HEK293 (cell line): ENCODE measurements at regions not wholly inside any gene's neighbourhood (a gene's known extent, or its start where the extent isn't known, plus 50 kb on each side); places are given as distances from the start of the nearest gene placed in this dataset.

Experiments
- CTCF ChIA-PET: fragments of 350-600 bp; formaldehyde crosslinking; extraction: SDS; loops from one replicate; lab custom pipeline; 2021; ENCODE audit warnings: antibody characterized with exemption; lab: Yijun Ruan, JAX
- POLR2A ChIA-PET: fragments of 300-600 bp; formaldehyde crosslinking; extraction: SDS; loops from one replicate; lab custom pipeline; 2020; ENCODE audit warnings: antibody characterized with exemption, inconsistent platforms; lab: Yijun Ruan, JAX
- H3K27ac ChIP-seq: fragments of 200-500 bp; sonication (Bioruptor generic); 2 replicates; pipeline ENCODE4 v1.5.1; 2014; ENCODE audit warnings: low read depth, low read length, control low read depth, inconsistent platforms; ENCODE audit errors: extremely low read depth
- H3K36me3 ChIP-seq, 2 experiments: fragments of 200-500 bp in 1 of 2; sonication (Bioruptor generic) in 1 of 2; 1 replicate in 1 of 2; 2 replicates in 1 of 2; pipeline ENCODE4 v1.5.1; 2014 to 2017; ENCODE audit warnings: inconsistent platforms in 2 of 2, low read length in 2 of 2; ENCODE audit not compliant: control insufficient read depth in 2 of 2, insufficient read depth in 1 of 2
- H3K4me1 ChIP-seq: fragments of 200-500 bp; sonication (Bioruptor generic); 2 replicates; pipeline ENCODE4 v1.5.1; 2014; ENCODE audit warnings: mild to moderate bottlenecking, low read length, inconsistent platforms; ENCODE audit not compliant: control insufficient read depth, insufficient read depth
- H3K4me3 ChIP-seq: 2 replicates; pipeline ENCODE4 v1.5.1; 2011; ENCODE audit warnings: low read depth, mild to moderate bottlenecking, control low read depth, low read length, moderate library complexity
- H3K9me3 ChIP-seq: fragments of 200-500 bp; sonication (Bioruptor generic); 2 replicates; pipeline ENCODE4 v1.5.1; 2014; ENCODE audit warnings: low read depth, low read length, inconsistent platforms; ENCODE audit not compliant: control insufficient read depth, insufficient read depth
- BCL6B ChIP-seq: fragments of 450-650 bp; formaldehyde crosslinking; IDR thresholded peaks from 2 replicates; pipeline ENCODE4 v1.5.1; 2017; ENCODE audit warnings: missing biosample characterization, missing genetic modification characterization
- HIC1 ChIP-seq: fragments of 450-650 bp; formaldehyde crosslinking; IDR thresholded peaks from 2 replicates; pipeline ENCODE4 v1.5.1; 2016; ENCODE audit warnings: missing biosample characterization, missing genetic modification characterization
- HOXC10 ChIP-seq: sonication (generic); formaldehyde crosslinking; IDR thresholded peaks from 2 replicates; pipeline ENCODE4 v1.8.1; 2023; ENCODE audit warnings: mild to moderate bottlenecking, missing genetic modification reagents
- KLF10 ChIP-seq: fragments of 450-650 bp; IDR thresholded peaks from 2 replicates; pipeline ENCODE4 v1.5.1; 2018; ENCODE audit warnings: missing biosample characterization, mild to moderate bottlenecking, missing genetic modification characterization
- KLF16 ChIP-seq: fragments of 450-650 bp; formaldehyde crosslinking; IDR thresholded peaks from 2 replicates; pipeline ENCODE4 v1.5.1; 2017; ENCODE audit warnings: missing biosample characterization, missing genetic modification characterization
- SP3 ChIP-seq: fragments of 450-650 bp; formaldehyde crosslinking; IDR thresholded peaks from 2 replicates; pipeline ENCODE4 v1.5.1; 2016; ENCODE audit warnings: missing biosample characterization, missing genetic modification characterization
- ZBTB1 ChIP-seq: fragments of 450-650 bp; formaldehyde crosslinking; IDR thresholded peaks from 2 replicates; pipeline ENCODE4 v1.5.1; 2016; ENCODE audit warnings: missing biosample characterization, missing genetic modification characterization
- ZNF157 ChIP-seq: fragments of 450-650 bp; formaldehyde crosslinking; IDR thresholded peaks from 2 replicates; pipeline ENCODE4 v1.5.1; 2016; ENCODE audit warnings: missing biosample characterization, missing genetic modification characterization
- ZNF19 ChIP-seq: fragments of 450-650 bp; formaldehyde crosslinking; IDR thresholded peaks from 2 replicates; pipeline ENCODE4; 2016; ENCODE audit warnings: missing biosample characterization, missing genetic modification characterization, low read depth
- ZNF248 ChIP-seq: fragments of 450-650 bp; formaldehyde crosslinking; IDR thresholded peaks from 2 replicates; pipeline ENCODE4 v1.5.1; 2017; ENCODE audit warnings: missing biosample characterization, missing genetic modification characterization
- ZNF311 ChIP-seq: fragments of 450-650 bp; formaldehyde crosslinking; IDR thresholded peaks from 2 replicates; pipeline ENCODE4 v1.5.1; 2017; ENCODE audit warnings: missing biosample characterization, missing genetic modification characterization, borderline replicate concordance
- ZNF362 ChIP-seq: fragments of 450-650 bp; formaldehyde crosslinking; IDR thresholded peaks from 2 replicates; pipeline ENCODE4 v1.5.1; 2016; ENCODE audit warnings: missing biosample characterization, missing genetic modification characterization
- ZNF518A ChIP-seq: fragments of 450-650 bp; formaldehyde crosslinking; conservative IDR thresholded peaks from 2 replicates; pipeline ENCODE4 v1.5.1; 2016; ENCODE audit warnings: low read depth, missing biosample characterization, missing genetic modification characterization
- ZNF670 ChIP-seq: fragments of 450-650 bp; formaldehyde crosslinking; IDR thresholded peaks from 2 replicates; pipeline ENCODE4 v1.5.1; 2016; ENCODE audit warnings: missing biosample characterization, missing genetic modification characterization, low read depth

GRCh38 chr1:87219141-87219540, 109.5 kb upstream of the LMO4 start:
- ChIA-PET POLR2A (interaction anchor here (0.6 kb wide), 1 partner anchor 111 kb away, joined by 3 read pairs; no protein-coding TSS in a partner anchor), CTCF (no interaction called here)
- no peaks in the 10 kb centered on the region for H3K4me1 ChIP-seq
- H3K9me3 ChIP-seq: no peaks in the 10 kb centered on the region
- H3K36me3 ChIP-seq: no peaks in the 10 kb centered on the region
- no peak for TF ChIP-seq ZNF311
- TF ChIP-seq ZNF518A (tag by site-specific recombination): no peak
- no peak for TF ChIP-seq ZBTB1 (tag by site-specific recombination)
- TF ChIP-seq HOXC10 (CRISPR knock-in tag): no peak
- no peak for TF ChIP-seq ZNF157
- no peak for TF ChIP-seq ZNF248 (tag by site-specific recombination)
- no peak overlapping the region for H3K27ac ChIP-seq
- H3K4me3 ChIP-seq: no peak overlapping the region

- H3K4me1 ChIP-seq: no peaks in the 10 kb centered on the region
- POLR2A ChIA-PET: interaction anchor here (0.6 kb wide), 1 partner anchor 111 kb away, joined by 3 read pairs; no protein-coding TSS in a partner anchor
- CTCF ChIA-PET: no interaction called here
- TF ChIP-seq SP3 (tag by site-specific recombination): no peak
- no peak for TF ChIP-seq ZNF19 (tag by site-specific recombination)
- TF ChIP-seq BCL6B (tag by site-specific recombination): no peak
- TF ChIP-seq HIC1 (tag by site-specific recombination): no peak
- no peak for TF ChIP-seq ZNF518A (tag by site-specific recombination)
- no peak for TF ChIP-seq ZNF362
- TF ChIP-seq KLF16 (tag by site-specific recombination): no peak
- TF ChIP-seq KLF10 (tag by site-specific recombination): no peak
- no peak for TF ChIP-seq ZNF670 (tag by site-specific recombination)
- no peaks in the 10 kb centered on the region for H3K36me3 ChIP-seq
- H3K9me3 ChIP-seq: no peaks in the 10 kb centered on the region
- no peak overlapping the region for H3K4me3 ChIP-seq
- H3K27ac ChIP-seq: no peak overlapping the region
These were observed 109.1 kb upstream of the LMO4 start for GRCh38 chr1:87219626-87220025.
